A549 (cell line): ENCODE measurements at regions not wholly inside any gene's neighbourhood (a gene's known extent, or its start where the extent isn't known, plus 50 kb on each side); places are given as distances from the start of the nearest gene placed in this dataset.
"Not testable (repeated sequence)": the region's sequence is repeated elsewhere in the genome, so short reads cannot be mapped to it uniquely, and the experiment has no call there.

Source experiments
- CTCF ChIP-seq: fragments of >200 bp; sonication (Bioruptor Twin); formaldehyde crosslinking; IDR thresholded peaks from 3 replicates; pipeline ENCODE4 v1.5.1; 2016
- EP300 ChIP-seq, 2 experiments: fragments of >200 bp; sonication (Bioruptor Twin); formaldehyde crosslinking; IDR thresholded peaks; 2 replicates in 1 of 2; 3 replicates in 1 of 2; pipeline ENCODE4 v1.6.1; 2016 to 2017
- MAFK ChIP-seq: fragments of 450-650 bp; IDR thresholded peaks from 2 replicates; pipeline ENCODE4 v1.6.1; 2014; ENCODE audit not compliant: partially characterized antibody
- MAX ChIP-seq: IDR thresholded peaks from 2 replicates; pipeline ENCODE4 v1.6.1; 2012
- PBX3 ChIP-seq: IDR thresholded peaks from 2 replicates; pipeline ENCODE4 v1.6.1; 2012
- POLR2A ChIP-seq: IDR thresholded peaks from 2 replicates; pipeline ENCODE4 v1.6.1; 2012; ENCODE audit warnings: mild to moderate bottlenecking, low read length
- RAD21 ChIP-seq, 2 experiments: fragments of >200 bp in 1 of 2; sonication (Bioruptor Twin) in 1 of 2; formaldehyde crosslinking in 1 of 2; IDR thresholded peaks in 1 of 2; conservative IDR thresholded peaks in 1 of 2; 2 replicates in 1 of 2; 3 replicates in 1 of 2; pipeline ENCODE4 v1.6.1; 2012 to 2018; ENCODE audit warnings: inconsistent platforms in 1 of 2
- SMC3 ChIP-seq: fragments of >200 bp; sonication (Bioruptor Twin); formaldehyde crosslinking; IDR thresholded peaks from 3 replicates; pipeline ENCODE4 v1.6.1; 2018; ENCODE audit warnings: inconsistent platforms
- ZC3H11A ChIP-seq: fragments of 450-650 bp; IDR thresholded peaks from 2 replicates; pipeline ENCODE4 v1.6.1; 2014; ENCODE audit warnings: antibody characterized with exemption, mild to moderate bottlenecking
- ZFP36 ChIP-seq: fragments of 450-650 bp; IDR thresholded peaks from 2 replicates; pipeline ENCODE4 v1.6.1; 2014; ENCODE audit warnings: borderline replicate concordance; ENCODE audit not compliant: partially characterized antibody

GRCh38 chr15:77889828-77890725 is 187.4 kb downstream of the TBC1D2B start:
- TF ChIP-seq SMC3; MAX; CTCF; POLR2A; ZFP36; MAFK; PBX3; EP300 (IDR thresholded peaks at IDR 0.05); RAD21 (conservative IDR thresholded peaks at IDR 0.05 in 1 of 2, IDR thresholded peaks at IDR 0.05 in 1 of 2); ZC3H11A: not testable (repeated sequence)
